OCI-M1 (cell line): ENCODE measurements at regions not wholly inside any gene's neighbourhood (a gene's known extent, or its start where the extent isn't known, plus 50 kb on each side); places are given as distances from the start of the nearest gene placed in this dataset.
"Not testable (repeated sequence)": the region's sequence is repeated elsewhere in the genome, so short reads cannot be mapped to it uniquely, and the experiment has no call there.

Experiments used
- DNase-seq: peaks from one replicate; lab custom pipeline; 2025; lab: John Stamatoyannopoulos, UW

DNA sequence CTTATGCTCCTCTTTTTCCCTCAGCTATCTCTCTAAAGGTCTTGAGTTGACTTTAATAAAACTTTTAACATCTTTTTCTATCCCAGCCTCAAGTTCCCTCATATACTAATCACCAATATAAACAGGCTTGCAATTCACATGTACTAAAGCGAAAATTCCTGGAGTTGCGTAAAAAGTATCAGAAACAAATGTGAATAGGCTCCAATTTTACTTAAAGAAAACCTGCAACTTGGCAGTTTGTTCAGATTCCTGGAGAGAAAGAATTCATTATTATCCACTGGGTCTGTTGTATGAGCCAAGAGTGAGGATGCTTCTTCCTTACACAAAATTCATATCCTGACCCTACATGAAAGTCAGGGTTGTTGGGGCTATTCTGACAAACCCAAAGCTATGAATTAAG, 384.2 kb downstream of the DTWD2 start:
- no peak for DNase-seq

DNA sequence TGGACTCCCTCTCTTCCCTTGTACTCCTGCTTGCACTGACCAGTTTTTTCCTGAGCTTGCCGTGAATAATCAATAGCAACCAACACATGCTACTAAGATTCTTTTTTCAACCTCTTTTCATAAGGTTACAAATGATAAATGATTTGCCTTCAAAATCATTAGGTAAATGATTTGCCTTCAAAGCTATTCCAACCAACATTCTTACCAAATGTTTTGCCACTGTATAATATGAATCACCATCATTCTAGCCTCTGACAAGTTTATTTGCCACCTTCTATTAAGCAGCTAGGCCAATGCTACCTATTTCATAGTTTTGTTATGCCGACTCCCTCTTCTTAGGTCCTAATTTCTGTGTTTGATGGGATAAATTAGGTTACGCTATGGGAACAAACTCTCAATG, 385.1 kb downstream of the DTWD2 start:
- no peak for DNase-seq

DNA sequence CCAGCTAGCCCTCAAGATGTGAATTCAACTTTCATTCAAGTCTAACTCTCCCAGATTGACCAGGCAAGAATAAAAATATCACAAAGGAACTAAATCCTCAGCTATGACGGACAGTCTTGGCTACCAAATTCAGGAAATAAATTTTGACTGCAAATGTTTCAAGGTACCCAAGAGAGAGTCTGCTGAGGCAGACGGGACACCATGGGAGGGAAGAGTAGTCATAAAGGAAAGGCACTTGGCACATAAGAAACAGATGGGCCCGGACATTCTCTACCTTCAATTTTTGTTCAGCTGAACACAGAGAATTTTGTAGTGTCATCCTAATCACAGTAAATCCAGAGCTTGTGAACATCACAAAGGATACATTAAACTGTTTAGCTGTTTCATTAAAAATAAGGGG, 390.0 kb downstream of the DTWD2 start:
- no peak for DNase-seq

- DNase-seq, result no peak
These were observed 390.8 kb downstream of the DTWD2 start for GRCh38 chr5:118597543-118597942.

- no peak for DNase-seq
These were observed 392.1 kb downstream of the DTWD2 start for GRCh38 chr5:118596255-118596654.

DNA sequence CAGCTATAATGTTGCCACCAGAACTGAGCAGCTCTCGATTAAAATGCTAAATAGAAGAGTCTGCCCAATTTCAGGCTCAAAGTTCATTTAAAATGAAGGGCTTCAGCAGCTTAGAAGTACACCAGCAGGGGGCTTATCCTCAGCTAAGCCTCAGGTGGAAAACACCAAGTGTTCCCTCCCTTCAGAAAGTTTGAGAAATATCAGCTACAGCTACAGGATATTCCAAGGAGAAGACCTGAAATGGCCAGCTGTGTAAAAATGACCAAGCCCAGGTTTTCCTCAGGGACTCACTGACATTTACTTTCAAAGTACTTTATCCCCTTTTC, 395.4 kb downstream of the DTWD2 start:
- DNase-seq, result no peak

DNA sequence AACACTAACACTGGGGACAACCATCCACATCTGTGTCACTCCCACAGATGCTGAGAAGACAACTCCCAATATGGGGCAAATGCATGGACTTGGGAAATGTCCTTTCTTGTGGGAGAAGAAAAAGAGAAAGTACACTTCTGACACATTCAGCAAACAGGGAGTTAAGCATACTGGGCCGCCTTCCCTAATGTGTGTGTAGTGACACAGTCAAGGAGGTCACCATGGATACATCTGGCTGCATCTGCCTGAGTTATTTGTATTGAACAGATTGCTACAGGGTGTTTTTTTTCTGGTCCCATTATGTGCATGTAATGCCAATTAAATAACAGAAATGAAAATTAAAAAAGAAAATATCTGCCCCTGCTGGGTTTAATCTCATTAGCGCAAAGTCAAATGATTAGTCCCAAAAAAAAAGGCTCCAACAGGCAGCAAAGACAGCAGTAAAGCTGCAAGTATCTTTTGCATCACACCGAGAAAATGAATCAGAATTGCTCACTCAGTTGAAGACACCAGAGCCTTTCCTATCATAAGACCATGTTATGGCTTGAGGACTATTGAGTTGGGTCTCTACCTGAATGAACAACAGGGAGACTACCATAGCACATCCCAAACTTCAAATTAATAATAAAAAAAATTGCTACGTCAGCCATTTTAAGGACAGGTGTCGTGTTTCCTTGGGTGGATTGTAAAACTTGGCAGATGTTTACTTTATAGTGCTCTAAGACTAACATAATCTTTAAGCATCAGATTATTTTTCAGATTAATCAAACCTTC, 395.9 kb downstream of the DTWD2 start:
- DNase-seq, result no peak

DNA sequence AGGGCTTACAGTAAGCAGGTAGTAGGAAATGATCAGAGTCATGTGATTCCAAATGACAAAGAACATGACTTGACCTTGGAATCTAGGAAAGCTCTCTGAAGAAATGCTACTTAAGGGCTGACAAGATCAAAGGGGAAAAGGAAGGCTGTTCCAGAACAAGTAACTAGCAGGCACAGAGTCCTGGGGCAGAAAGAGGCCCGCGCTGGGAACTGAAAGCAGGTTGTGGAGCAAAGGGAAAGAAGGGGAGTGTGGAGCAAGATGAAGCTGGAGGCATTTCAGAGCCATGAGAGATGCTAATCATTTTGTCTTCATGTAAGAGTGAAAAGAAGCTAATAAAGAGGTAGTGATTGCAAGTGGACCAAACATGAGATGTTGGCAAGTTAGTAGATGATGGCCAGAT, 397.5 kb downstream of the DTWD2 start:
- no peak for DNase-seq

- no peak for DNase-seq
These were observed 407.4 kb downstream of the DTWD2 start for GRCh38 chr5:118580949-118581348.

- DNase-seq, result no peak
These were observed 410.3 kb downstream of the DTWD2 start for GRCh38 chr5:118578093-118578492.

DNA sequence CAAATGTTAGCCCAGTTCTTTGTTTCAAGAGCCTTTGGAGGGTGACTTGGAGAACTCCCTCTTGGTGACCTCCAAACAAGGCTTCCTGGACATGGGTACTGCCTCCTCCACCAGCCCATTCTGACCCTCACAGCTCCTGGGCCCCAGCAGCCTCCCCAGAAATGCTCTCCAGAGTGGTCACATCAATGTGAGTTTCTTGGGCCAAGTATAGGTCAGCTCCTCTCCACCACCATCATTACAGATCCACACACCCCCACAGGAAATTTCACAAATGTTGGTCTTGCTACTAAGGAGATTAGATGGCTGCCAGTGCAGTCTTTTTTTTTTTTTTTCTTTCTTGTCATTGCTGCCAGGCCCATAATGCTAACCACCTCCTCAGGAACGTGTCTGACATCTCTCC, 410.7 kb downstream of the DTWD2 start:
- DNase-seq, result no peak

DNA sequence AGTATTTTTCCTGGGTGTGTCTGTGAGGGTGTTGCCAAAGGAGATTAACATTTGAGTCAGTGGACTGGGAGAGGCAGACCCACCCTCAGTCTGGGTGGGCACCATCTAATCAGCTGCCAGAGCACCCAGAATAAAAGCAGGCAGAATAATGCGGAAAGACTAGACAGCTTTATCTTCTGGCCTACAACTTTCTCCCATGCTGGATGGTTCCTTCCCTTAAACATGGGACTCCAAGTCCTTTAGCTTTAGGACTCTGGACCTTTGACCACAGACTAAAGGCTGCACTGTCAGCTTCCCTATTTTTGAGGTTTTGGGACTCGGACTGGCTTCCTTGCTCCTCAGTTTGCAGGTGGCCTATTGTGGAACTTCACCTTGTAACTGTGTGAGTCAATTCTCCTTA, 418.1 kb downstream of the DTWD2 start:
- not testable (repeated sequence) for DNase-seq

GRCh38 chr5:118569596-118569995, 418.8 kb downstream of the DTWD2 start:
- DNase-seq, result not testable (repeated sequence)

GRCh38 chr5:118565335-118565971, 422.9 kb downstream of the DTWD2 start:
- no peak for DNase-seq

- no peak for DNase-seq
These were observed 426.4 kb downstream of the DTWD2 start for GRCh38 chr5:118561971-118562370.

DNA sequence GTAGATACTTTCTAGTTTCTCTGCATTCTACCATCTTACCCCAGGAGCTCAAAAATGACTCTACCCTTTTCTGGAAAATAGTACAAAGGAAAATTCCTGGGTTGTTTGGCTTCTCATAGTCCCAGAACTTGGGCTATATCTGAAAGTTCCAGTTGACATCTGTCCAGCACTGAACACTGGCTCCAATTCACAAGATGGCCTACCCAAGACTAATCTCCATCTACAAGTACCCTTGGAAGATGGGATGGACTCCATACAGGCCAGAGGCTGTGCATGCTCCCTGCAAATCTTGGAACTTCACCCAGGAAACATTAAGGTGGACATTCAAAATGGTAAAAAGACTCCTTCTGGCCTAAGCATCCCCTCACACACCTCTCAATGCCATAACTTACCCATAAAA, 427.1 kb downstream of the DTWD2 start:
- DNase-seq, result no peak

DNA sequence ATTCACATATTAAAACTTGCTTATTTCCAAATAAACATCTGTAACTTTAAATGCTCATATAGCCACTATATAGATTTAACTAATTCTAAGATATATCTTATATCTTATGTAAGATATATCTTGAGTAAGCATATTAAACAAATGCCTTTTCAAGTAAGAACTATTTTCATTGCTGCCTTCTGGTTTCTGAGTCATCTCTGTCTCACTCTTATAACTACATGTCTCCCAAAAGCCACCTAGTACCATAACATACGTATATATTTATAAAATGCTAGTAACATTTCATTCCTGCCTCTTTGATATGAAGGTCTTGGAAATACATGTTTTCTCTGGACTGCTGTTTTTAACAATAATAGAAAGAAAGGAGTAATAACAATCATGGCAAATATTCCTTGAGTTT, 429.5 kb downstream of the DTWD2 start:
- no peak for DNase-seq

DNA sequence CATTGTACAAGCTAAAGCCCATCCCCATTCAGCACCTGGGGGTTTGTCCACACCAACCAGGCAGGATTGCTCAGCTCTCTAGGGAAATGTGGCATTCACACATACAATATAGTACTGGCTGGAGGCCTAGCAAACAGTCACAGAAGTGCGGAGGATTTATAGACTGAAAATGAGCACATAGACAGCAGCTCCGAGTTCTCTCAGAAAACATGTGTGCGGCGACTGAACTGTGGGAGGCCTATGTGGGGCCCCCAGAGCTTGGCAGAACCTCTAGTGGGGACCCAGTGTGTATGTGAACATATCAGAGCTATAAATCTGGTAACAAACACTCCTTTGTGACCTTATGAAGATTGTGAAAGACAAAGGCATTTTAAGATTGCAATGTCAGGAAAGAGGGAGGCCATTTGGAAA, 431.1 kb downstream of the DTWD2 start:
- no peak for DNase-seq

DNA sequence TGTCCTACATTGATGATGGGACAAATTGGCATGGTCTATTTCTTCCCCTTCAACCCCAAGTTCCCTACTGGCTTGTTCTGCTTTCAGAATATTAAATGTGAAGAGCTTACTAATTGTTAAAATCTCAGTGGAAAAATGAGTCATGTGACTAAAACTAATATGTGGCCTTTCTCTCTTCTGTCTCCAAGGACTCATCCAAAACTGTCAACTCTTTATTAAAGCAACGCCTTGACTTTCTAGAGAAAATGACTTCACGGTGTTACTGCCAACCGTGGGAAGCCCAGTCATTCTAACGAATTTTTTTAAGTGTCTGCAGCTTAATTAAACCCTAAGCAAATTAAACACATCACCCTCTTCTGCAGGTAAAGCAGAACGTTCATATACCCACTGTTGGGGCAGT, 431.6 kb downstream of the DTWD2 start:
- DNase-seq, result no peak

DNA sequence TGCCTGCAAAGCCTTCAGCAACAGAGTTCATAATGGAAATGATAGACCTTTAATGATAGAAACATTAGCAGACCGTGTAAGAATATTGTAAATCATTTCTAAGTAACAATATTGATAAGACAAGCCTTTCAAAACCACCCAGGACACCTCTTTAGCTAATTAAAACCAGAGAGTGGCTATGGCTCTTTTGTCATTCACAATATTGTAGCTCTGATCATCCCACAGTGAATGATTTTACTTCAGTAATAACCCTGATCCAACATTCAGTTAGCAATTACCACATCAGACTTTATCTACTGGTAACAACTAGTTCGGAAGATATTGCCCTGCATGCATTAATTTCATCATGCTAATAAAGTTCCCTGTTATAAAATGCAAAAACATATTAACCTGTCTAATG, 432.6 kb downstream of the DTWD2 start:
- DNase-seq, result no peak

DNA sequence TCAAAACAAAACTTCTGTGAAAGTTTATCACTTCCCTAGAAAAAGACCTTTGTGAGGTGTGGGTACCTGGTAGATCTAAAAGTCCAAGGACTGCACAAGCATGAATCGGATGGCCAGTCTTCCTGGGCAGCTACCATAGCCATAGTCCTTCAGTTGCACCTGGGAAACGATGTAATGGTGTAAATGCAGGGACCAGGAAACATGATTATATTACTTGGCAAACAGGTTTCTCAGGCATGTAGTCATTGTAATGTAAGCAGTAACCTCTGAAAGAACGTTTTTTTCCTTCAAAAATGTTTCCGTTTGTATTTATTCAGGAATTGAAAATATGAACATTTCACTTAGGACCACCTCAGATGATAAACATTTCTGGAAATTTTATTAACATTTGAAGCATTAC, 433.4 kb downstream of the DTWD2 start:
- no peak for DNase-seq

DNA sequence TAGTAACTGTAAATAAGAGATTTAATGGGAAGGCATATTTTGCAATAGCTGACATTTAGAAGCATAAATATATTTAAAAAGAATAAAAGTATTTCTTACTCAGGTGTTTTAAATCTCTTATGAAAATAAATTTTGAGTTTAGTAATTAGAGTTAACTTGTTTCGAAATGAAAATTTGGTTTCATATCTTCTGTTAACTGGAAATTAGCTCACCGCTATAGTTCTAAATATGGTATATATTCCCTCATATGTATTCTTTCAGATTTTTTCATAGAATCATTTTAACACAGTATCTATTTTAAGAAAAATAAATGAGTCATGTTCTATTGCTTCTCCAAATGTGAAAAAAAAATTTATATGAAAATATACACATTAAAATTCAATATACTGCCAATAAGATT, 434.1 kb downstream of the DTWD2 start:
- DNase-seq, result no peak

- no peak for DNase-seq
These were observed 434.7 kb downstream of the DTWD2 start for GRCh38 chr5:118553662-118554061.

DNA sequence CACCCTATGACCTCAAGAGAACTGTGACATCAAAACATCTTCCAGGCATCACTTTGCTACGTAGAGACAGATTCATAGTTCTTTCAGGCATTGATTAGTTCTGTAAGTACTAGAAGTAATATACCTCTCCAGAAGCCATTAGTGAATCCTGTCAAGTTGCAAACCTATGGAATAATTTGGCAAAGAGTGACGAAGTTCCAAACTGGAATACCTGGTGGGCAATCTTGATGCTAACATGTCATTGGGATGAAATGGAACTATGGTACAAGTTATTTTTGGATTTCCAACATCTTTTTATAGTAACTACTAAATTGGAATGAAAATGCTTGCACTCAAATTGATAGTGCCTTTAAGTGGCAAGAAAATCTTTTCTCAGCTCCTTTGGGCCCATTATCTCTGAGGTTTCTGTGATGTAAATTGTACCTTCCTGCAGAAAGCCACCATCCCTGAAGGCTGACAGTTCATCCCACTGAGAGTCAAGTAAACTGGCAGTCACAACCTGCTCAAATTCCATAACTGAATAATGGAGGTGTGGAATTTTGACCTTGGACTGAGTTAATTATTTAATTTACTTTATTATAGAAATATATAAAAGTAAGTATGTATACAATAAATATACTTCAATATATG, 435.5 kb downstream of the DTWD2 start:
- DNase-seq, result no peak
